ENCODE measurements at regions not wholly inside any gene's neighbourhood (a gene's known extent, or its start where the extent isn't known, plus 50 kb on each side); places are given as distances from the start of the nearest gene placed in this dataset.

GRCh38 chrX:69069876-69070275, 95.4 kb downstream of the PJA1 start:
- 33% methylated on average over 3 of the region's 3 CpGs for WGBS (ENCODE audit: low lambda C conversion rate)
- H3K4me1 ChIP-seq (ENCODE audit: control insufficient read depth in 1 of 2, insufficient read depth in 2 of 2, low read depth in 1 of 2, low read length in 1 of 2) = peaks cover 0 to 42% of the 10 kb centered on the region in 2 experiments; a peak in 1 of 4 replicates
- POLR2A ChIA-PET = interaction anchor here (2.6 kb wide), 1 partner anchor 241 kb away, joined by 14 read pairs; the partner anchor contains the start of gene EFNB1

GRCh38 chrX:69069086-69069445, 96.2 kb downstream of the PJA1 start:
- H3K9ac ChIP-seq = no peak overlapping the region

More at GRCh38 chrX:69069876-69070275, 95.4 kb downstream of the PJA1 start:
- Histone ChIP-seq H3K27ac (ENCODE audit: low read depth in 2 of 2, low read length in 1 of 2) (peak overlapping the region in 1 of 2 experiments; percentile 39; a peak in 1 of 4 replicates), H2AFZ (ENCODE audit: low read depth) (no peak overlapping the region), H3K9ac (no peak overlapping the region), H3K4me3 (ENCODE audit: low read depth in 2 of 2, low read length in 1 of 2) (no peak overlapping the region), H4K20me1 (ENCODE audit: insufficient read depth) (no peaks in the 10 kb centered on the region), H3F3A (replicated peaks; ENCODE audit: insufficient read depth) (no peaks in the 10 kb centered on the region), H3K79me2 (ENCODE audit: insufficient read depth) (no peaks in the 10 kb centered on the region), H3K27me3 (ENCODE audit: insufficient read depth) (no peaks in the 10 kb centered on the region; the same call in 1 of the 2 replicates), H3K36me3 (replicated peaks in 1 of 2; ENCODE audit: control insufficient read depth in 1 of 2, insufficient read depth in 2 of 2, low read length in 1 of 2) (no peaks in the 10 kb centered on the region), H3K9me3 (no peaks in the 10 kb centered on the region), H3K4me2 (no peak overlapping the region), H3K9me2 (no peaks in the 10 kb centered on the region)
- CTCF ChIA-PET = interaction anchor here (0.6 kb wide), 1 partner anchor 19 kb away, joined by 3 read pairs; no protein-coding TSS in a partner anchor
- TF ChIP-seq CTCF (IDR thresholded peaks at IDR 0.05) (no peak), GATA2 (CRISPR knock-in tag; IDR thresholded peaks at IDR 0.05) (no peak), IRF3 (IDR thresholded peaks at IDR 0.05; ENCODE audit: low read depth, low read length) (no peak), SMC3 (IDR thresholded peaks at IDR 0.05; ENCODE audit: low read depth, low read length) (no peak), FOSL2 (IDR thresholded peaks at IDR 0.05; ENCODE audit: borderline replicate concordance, low read depth) (no peak), MXI1 (IDR thresholded peaks at IDR 0.05; ENCODE audit: low read depth, low read length) (no peak)
- DNase-seq = no peak

More at GRCh38 chrX:69069086-69069445, 96.2 kb downstream of the PJA1 start:
- Histone ChIP-seq H3F3A (replicated peaks; ENCODE audit: insufficient read depth) (no peaks in the 10 kb centered on the region), H3K9me2 (no peaks in the 10 kb centered on the region), H2AFZ (ENCODE audit: low read depth) (no peak overlapping the region), H3K27me3 (ENCODE audit: insufficient read depth) (no peaks in the 10 kb centered on the region; the same call in 1 of the 2 replicates), H3K4me2 (no peak overlapping the region), H4K20me1 (ENCODE audit: insufficient read depth) (no peaks in the 10 kb centered on the region), H3K27ac (ENCODE audit: low read depth in 2 of 2, low read length in 1 of 2) (no peak overlapping the region; a peak in 1 of 4 replicates), H3K36me3 (replicated peaks in 1 of 2; ENCODE audit: control insufficient read depth in 1 of 2, insufficient read depth in 2 of 2, low read length in 1 of 2) (no peaks in the 10 kb centered on the region), H3K9me3 (no peaks in the 10 kb centered on the region), H3K79me2 (ENCODE audit: insufficient read depth) (no peaks in the 10 kb centered on the region), H3K4me3 (ENCODE audit: low read depth in 2 of 2, low read length in 1 of 2) (no peak overlapping the region), H3K4me1 (ENCODE audit: control insufficient read depth in 1 of 2, insufficient read depth in 2 of 2, low read depth in 1 of 2, low read length in 1 of 2) (peaks cover 0 to 42% of the 10 kb centered on the region in 2 experiments; a peak in 1 of 4 replicates)
- ChIA-PET POLR2A (no interaction called here), CTCF (interaction anchor here (0.6 to 1.9 kb wide), 4 partner anchors 19 to 241 kb away, joined by 3 to 8 read pairs (median 3); partner anchors contain the start of gene EFNB1)
- no peak for DNase-seq
- TF ChIP-seq CTCF (IDR thresholded peaks at IDR 0.05) = no peak
- no peak for TF ChIP-seq TEAD4 (IDR thresholded peaks at IDR 0.05; ENCODE audit: borderline replicate concordance, insufficient read depth)
- WGBS (ENCODE audit: low lambda C conversion rate) = 32% methylated on average over 4 of the region's 4 CpGs

Measured in SK-N-SH (cell line).